Karpas-422 (cell line): ENCODE measurements at regions not wholly inside any gene's neighbourhood (a gene's known extent, or its start where the extent isn't known, plus 50 kb on each side); places are given as distances from the start of the nearest gene placed in this dataset.

Experiments used
- DNase-seq: peaks from one replicate; pipeline ENCODE4 v3.0.0-alpha.2; 2015
- H2AFZ ChIP-seq: fragments of 200-600 bp; sonication (generic); 2 replicates; pipeline ENCODE4 v1.6.1; 2014; ENCODE audit warnings: antibody characterized with exemption, low read length, mixed read lengths
- H3K27ac ChIP-seq: fragments of 200-600 bp; sonication (generic); 2 replicates; pipeline ENCODE4 v1.5.1; 2014; ENCODE audit warnings: mild to moderate bottlenecking, low read length, moderate library complexity
- H3K27me3 ChIP-seq: fragments of 200-600 bp; sonication (generic); 2 replicates; pipeline ENCODE4 v1.6.1; 2014; ENCODE audit warnings: low read length, mixed read lengths
- H3K36me3 ChIP-seq: fragments of 200-600 bp; sonication (generic); 2 replicates; pipeline ENCODE4 v1.6.1; 2014; ENCODE audit warnings: low read length, mixed read lengths; ENCODE audit not compliant: insufficient read depth
- H3K4me1 ChIP-seq: fragments of 200-600 bp; sonication (generic); 2 replicates; pipeline ENCODE4 v1.6.1; 2014; ENCODE audit warnings: mild to moderate bottlenecking, low read length, mixed read lengths
- H3K4me2 ChIP-seq: fragments of 200-600 bp; sonication (generic); 2 replicates; pipeline ENCODE4 v1.6.1; 2014; ENCODE audit warnings: low read length, low read depth, mild to moderate bottlenecking; ENCODE audit not compliant: poor library complexity, severe bottlenecking
- H3K4me3 ChIP-seq: fragments of 200-600 bp; sonication (generic); 2 replicates; pipeline ENCODE4 v1.5.1; 2014; ENCODE audit warnings: mild to moderate bottlenecking, antibody characterized with exemption, low read length, mixed read lengths
- H3K79me2 ChIP-seq: fragments of 200-600 bp; sonication (generic); 2 replicates; pipeline ENCODE4 v1.6.1; 2014; ENCODE audit warnings: mild to moderate bottlenecking, low read length, mixed read lengths
- H3K9ac ChIP-seq: fragments of 200-600 bp; sonication (generic); 2 replicates; pipeline ENCODE4 v1.6.0; 2014; ENCODE audit warnings: low read length
- H3K9me2 ChIP-seq: fragments of 200-600 bp; sonication (generic), shearing (Covaris generic); replicated peaks from 2 replicates; pipeline ENCODE4 v1.6.0; 2014; ENCODE audit warnings: mild to moderate bottlenecking, low read length, moderate library complexity; ENCODE audit not compliant: insufficient read depth
- H3K9me3 ChIP-seq: fragments of 300-700, 200-600 bp; sonication (generic); 2 replicates; pipeline ENCODE4 v1.6.1; 2014; ENCODE audit warnings: low read length, mixed read lengths
- H4K20me1 ChIP-seq: fragments of 200-600 bp; sonication (generic); 2 replicates; pipeline ENCODE4 v1.6.1; 2014; ENCODE audit warnings: mild to moderate bottlenecking, antibody characterized with exemption, low read length, low read depth; ENCODE audit not compliant: insufficient read depth

GRCh38 chr13:79196843-79197242 lies 209.2 kb downstream of the RBM26 start:
- Histone ChIP-seq H3K9me2 (no peaks in the 10 kb centered on the region), H3K27me3 (no peaks in the 10 kb centered on the region), H3K9me3 (no peaks in the 10 kb centered on the region), H3K79me2 (no peaks in the 10 kb centered on the region), H3K36me3 (no peaks in the 10 kb centered on the region), H3K9ac (no peak overlapping the region), H3K4me1 (peaks cover 35% of the 10 kb centered on the region), H4K20me1 (no peaks in the 10 kb centered on the region), H2AFZ (no peak overlapping the region), H3K4me3 (no peak overlapping the region), H3K4me2 (no peak overlapping the region), H3K27ac (no peak overlapping the region)
- no peak for DNase-seq

GRCh38 chr13:79196366-79196765 lies 209.7 kb downstream of the RBM26 start:
- no peaks in the 10 kb centered on the region for H3K79me2 ChIP-seq
- H3K9ac ChIP-seq, result no peak overlapping the region

GRCh38 chr13:79194727-79195126 lies 211.3 kb downstream of the RBM26 start:
- no peaks in the 10 kb centered on the region for H3K27me3 ChIP-seq
- peaks cover 49% of the 10 kb centered on the region for H3K4me1 ChIP-seq
- H3K9ac ChIP-seq, result no peak overlapping the region
- DNase-seq, result peak; percentile 54
- peak overlapping the region; percentile 52 for H3K4me3 ChIP-seq
- H3K36me3 ChIP-seq, result no peaks in the 10 kb centered on the region
- H3K9me3 ChIP-seq, result no peaks in the 10 kb centered on the region
- H3K9me2 ChIP-seq, result no peaks in the 10 kb centered on the region
- H3K79me2 ChIP-seq, result no peaks in the 10 kb centered on the region
- peak overlapping the region; percentile 83 for H3K4me2 ChIP-seq
- no peak overlapping the region for H3K27ac ChIP-seq
- no peaks in the 10 kb centered on the region for H4K20me1 ChIP-seq
- H2AFZ ChIP-seq, result no peak overlapping the region

More at GRCh38 chr13:79196366-79196765, 209.7 kb downstream of the RBM26 start:
- DNase-seq, result no peak
- H3K27me3 ChIP-seq, result no peaks in the 10 kb centered on the region
- no peak overlapping the region for H3K4me2 ChIP-seq
- no peak overlapping the region for H3K27ac ChIP-seq
- H3K4me1 ChIP-seq, result peaks cover 39% of the 10 kb centered on the region
- no peaks in the 10 kb centered on the region for H3K36me3 ChIP-seq
- no peak overlapping the region for H3K4me3 ChIP-seq
- no peak overlapping the region for H2AFZ ChIP-seq
- H4K20me1 ChIP-seq, result no peaks in the 10 kb centered on the region
- H3K9me3 ChIP-seq, result no peaks in the 10 kb centered on the region
- H3K9me2 ChIP-seq, result no peaks in the 10 kb centered on the region

GRCh38 chr13:79194272-79194671 lies 211.8 kb downstream of the RBM26 start:
- Histone ChIP-seq H3K36me3 (no peaks in the 10 kb centered on the region), H3K4me2 (peak overlapping the region; percentile 83), H3K27me3 (no peaks in the 10 kb centered on the region), H3K4me3 (peak overlapping the region; percentile 52), H3K27ac (no peak overlapping the region), H3K79me2 (no peaks in the 10 kb centered on the region), H3K9me2 (no peaks in the 10 kb centered on the region), H3K9ac (no peak overlapping the region), H3K9me3 (no peaks in the 10 kb centered on the region), H4K20me1 (no peaks in the 10 kb centered on the region), H3K4me1 (peaks cover 49% of the 10 kb centered on the region), H2AFZ (no peak overlapping the region)
- DNase-seq, result peak; percentile 93

GRCh38 chr13:79191501-79191900 lies 214.6 kb downstream of the RBM26 start:
- H3K36me3 ChIP-seq, result no peaks in the 10 kb centered on the region
- no peak overlapping the region for H2AFZ ChIP-seq
- peaks cover 49% of the 10 kb centered on the region for H3K4me1 ChIP-seq
- H3K9ac ChIP-seq, result no peak overlapping the region
- DNase-seq, result no peak
- no peak overlapping the region for H3K4me3 ChIP-seq
- no peaks in the 10 kb centered on the region for H3K27me3 ChIP-seq
- H3K4me2 ChIP-seq, result no peak overlapping the region
- no peaks in the 10 kb centered on the region for H3K79me2 ChIP-seq
- no peak overlapping the region for H3K27ac ChIP-seq
- no peaks in the 10 kb centered on the region for H4K20me1 ChIP-seq
- H3K9me3 ChIP-seq, result no peaks in the 10 kb centered on the region
- H3K9me2 ChIP-seq, result no peaks in the 10 kb centered on the region

GRCh38 chr13:79190932-79191331 lies 215.1 kb downstream of the RBM26 start:
- Histone ChIP-seq H3K4me1 (peaks cover 46% of the 10 kb centered on the region), H3K36me3 (no peaks in the 10 kb centered on the region), H3K27me3 (no peaks in the 10 kb centered on the region), H3K4me3 (no peak overlapping the region), H3K9ac (no peak overlapping the region), H3K9me3 (no peaks in the 10 kb centered on the region), H3K4me2 (no peak overlapping the region), H3K9me2 (no peaks in the 10 kb centered on the region), H4K20me1 (no peaks in the 10 kb centered on the region), H3K79me2 (no peaks in the 10 kb centered on the region), H2AFZ (no peak overlapping the region), H3K27ac (no peak overlapping the region)
- DNase-seq, result no peak

- no peak overlapping the region for H3K4me3 ChIP-seq
- H3K4me2 ChIP-seq, result no peak overlapping the region
- H3K9ac ChIP-seq, result no peak overlapping the region
- no peak for DNase-seq
- H3K27me3 ChIP-seq, result no peaks in the 10 kb centered on the region
- H4K20me1 ChIP-seq, result no peaks in the 10 kb centered on the region
- H3K9me3 ChIP-seq, result no peaks in the 10 kb centered on the region
- H3K4me1 ChIP-seq, result peaks cover 18% of the 10 kb centered on the region
- no peak overlapping the region for H2AFZ ChIP-seq
- H3K36me3 ChIP-seq, result no peaks in the 10 kb centered on the region
- no peak overlapping the region for H3K27ac ChIP-seq
- H3K9me2 ChIP-seq, result no peaks in the 10 kb centered on the region
- no peaks in the 10 kb centered on the region for H3K79me2 ChIP-seq
Observed at GRCh38 chr13:79187917-79188690, 218.0 kb downstream of the RBM26 start.

GRCh38 chr13:79185580-79185979 lies 220.5 kb downstream of the RBM26 start:
- Histone ChIP-seq H3K9me2 (no peaks in the 10 kb centered on the region), H3K27me3 (no peaks in the 10 kb centered on the region), H3K4me2 (no peak overlapping the region), H4K20me1 (no peaks in the 10 kb centered on the region), H3K4me3 (no peak overlapping the region), H2AFZ (no peak overlapping the region), H3K4me1 (peaks cover 2% of the 10 kb centered on the region; the same call in 1 of the 2 replicates), H3K27ac (no peak overlapping the region), H3K9me3 (no peaks in the 10 kb centered on the region), H3K36me3 (no peaks in the 10 kb centered on the region), H3K79me2 (no peaks in the 10 kb centered on the region), H3K9ac (no peak overlapping the region)
- DNase-seq, result no peak
